Left ventricle myocardium superior (tissue), 1 donor: ENCODE measurements at regions not wholly inside any gene's neighbourhood (a gene's known extent, or its start where the extent isn't known, plus 50 kb on each side); places are given as distances from the start of the nearest gene placed in this dataset.

Experiments used
- ATAC-seq: fragments of 200-7000 bp; cut with Tn5 transposase; one replicate; pipeline ENCODE4 v1.9.1; 2020; ENCODE audit warnings: mild to moderate bottlenecking, moderate library complexity
- DNase-seq: peaks from one replicate; pipeline ENCODE4 v3.0.0-alpha.2; 2020
- intact Hi-C: fragments of 100-400 bp; cut with micrococcal nuclease; formaldehyde crosslinking; loops from one replicate; pipeline ENCODE4 v1.11.0; 2022
- donor health status: DM: no; HTN: yes; CAD: no; lungs with severe emphysema.

DNA sequence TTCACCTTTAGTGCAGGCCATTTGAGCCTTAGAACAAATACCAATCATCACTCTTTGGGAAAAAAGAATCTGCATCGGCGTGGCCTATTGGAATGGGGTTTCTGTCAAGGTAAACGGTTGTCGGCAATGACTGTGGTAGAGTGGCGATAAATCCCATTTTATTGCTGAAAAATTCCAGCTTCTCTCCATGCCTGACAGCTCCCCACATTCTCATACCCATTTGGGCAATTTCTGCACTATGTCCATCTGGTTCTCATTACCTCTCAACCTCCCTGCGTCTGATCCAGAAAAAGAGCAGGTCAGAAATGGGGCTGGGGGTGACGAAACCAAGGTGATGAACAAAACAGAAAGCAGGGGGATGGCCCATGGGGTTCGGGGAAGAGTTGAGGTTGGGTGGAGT lies 254.0 kb downstream of the MEIS1 start:
- no peak for ATAC-seq
- no peak for DNase-seq
- intact Hi-C loops, result no loop called here

DNA sequence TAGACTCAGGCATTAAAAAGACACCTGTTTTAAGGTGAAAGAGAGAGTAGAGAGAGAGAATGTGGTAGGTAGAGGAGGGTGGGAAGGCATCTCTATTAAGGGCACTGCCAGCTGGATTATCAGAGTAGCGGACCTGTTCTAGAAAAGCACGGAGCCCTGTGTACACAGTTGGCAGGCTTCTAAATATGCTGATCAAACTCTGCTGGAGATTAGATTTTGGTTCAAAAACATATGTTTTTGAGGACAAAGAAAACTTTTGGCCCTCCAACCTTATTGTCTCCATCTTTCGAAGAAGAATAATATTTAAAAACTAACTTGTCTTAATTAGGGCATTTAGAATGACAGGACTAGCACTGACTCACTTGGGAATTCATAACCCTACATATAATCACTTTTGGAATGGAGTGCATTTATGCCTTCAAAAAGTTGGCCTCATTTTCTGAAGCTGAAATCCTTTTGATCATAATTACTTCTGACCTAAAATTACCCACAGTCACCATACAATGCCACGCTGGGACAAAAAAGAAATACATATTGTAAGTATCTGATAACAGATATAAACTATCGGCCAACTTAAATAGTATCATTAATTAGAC lies 254.6 kb downstream of the MEIS1 start:
- ATAC-seq (no peak), DNase-seq (no peak)
- intact Hi-C loops, result no loop called here

DNA sequence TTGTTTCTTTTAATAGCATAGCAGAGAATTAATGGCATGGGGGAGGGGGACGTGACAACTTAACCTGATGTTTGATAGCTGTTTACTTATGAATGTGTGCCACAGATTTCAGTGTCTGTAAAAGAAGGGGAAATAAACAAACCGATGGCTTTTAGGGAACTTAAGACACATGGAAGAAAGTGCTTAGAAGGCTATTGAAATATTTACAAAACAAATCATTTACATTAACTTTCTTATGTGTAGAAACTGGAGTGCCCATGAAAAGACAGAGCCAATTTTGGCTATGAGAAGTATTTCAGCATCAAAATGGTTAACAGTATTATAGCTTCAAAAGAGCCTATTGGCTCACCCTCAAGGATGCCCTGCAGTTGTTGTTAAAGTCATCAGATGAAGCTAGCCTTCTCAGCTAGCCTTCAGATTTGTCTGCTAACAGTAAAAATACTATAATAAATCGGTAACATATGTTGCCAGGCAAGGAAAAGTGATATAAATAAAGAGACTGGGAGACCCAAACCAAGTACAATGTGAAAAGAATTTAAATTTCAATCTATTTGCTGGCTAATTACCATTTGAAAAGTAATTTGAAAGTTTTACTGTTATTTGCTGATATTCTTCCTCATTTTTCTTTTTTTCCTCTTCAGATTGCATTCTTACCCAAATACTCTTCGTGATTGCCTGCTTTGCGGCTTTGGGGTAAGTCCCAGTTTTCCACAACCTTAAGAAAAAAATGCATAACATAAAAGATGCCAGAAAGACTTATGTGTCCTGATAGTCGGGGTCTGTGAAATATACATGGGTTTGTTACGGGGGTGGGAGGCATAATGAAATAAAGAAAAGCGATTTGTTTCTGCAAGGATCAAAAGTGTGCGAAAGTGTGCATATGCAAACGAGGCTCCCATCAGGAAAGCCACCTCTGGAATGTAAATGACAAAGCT lies 256.4 kb downstream of the MEIS1 start:
- intact Hi-C loops, result no loop called here
- DNase-seq (no peak), ATAC-seq (no peak)

DNA sequence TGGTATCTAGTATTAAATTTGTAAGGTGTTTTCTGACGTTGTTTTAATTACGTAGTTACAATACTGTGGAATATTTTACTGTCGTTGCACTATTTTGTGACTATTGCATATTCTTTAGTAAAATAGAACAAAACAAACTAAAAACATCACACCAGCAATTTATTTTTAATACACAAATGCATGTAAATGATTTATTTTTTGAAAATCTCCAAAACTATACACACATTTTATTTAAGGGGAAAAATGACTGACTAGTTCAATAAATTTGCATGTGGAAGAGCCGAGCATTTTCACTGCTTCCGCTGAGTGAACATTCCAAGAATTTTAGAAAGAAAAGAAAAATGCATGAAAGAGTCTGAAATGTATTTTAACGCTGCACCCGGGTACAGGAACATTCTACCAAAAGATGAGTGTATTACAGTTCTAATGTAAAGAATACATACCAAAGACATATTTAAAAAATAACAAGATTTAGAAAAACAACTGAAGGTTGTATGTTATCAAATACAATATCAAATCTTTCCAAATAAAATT lies 257.7 kb downstream of the MEIS1 start:
- intact Hi-C loops, result no loop called here
- ATAC-seq, result no peak
- no peak for DNase-seq

DNA sequence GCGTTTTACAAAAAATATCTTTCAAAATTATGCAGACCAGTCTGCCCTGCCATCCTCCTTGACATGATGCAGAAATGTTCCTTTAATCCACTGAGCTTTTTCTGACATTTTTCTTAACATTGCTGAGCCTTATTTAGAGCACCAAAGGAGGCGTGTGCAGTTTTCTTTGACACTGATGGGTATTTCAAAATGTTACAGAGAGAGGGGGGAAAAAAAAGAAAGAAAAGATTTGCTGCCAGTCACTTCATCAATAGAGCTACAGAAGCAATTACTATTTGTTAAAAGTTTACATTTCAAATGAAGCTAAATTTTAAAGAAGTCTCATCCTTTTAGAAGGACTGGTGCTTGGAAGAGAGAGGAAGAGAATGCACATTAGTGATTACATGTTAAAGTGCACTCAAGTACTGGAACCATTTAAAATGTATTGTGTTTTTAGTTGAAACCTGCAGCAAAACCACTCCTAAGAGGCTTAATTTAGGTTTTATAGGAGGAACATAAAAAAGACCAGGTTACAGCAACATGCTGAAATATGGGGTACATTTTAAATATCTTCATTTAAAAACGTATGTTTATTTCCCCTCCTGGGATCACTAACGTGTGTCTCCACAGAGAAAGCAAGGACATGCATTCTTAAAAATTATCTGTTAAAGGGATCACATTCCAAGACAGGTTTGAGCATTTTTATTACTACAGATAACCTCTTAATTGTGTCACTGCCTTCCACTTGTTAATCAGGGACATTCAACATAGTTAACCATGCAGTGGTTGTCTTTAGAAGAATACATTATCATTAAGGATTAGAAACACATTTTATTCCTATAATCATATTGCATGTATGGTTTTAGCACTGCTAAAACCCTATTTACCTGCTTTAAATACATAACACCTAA lies 258.4 kb downstream of the MEIS1 start:
- ATAC-seq, result no peak
- intact Hi-C loops, result no loop called here
- no peak for DNase-seq

DNA sequence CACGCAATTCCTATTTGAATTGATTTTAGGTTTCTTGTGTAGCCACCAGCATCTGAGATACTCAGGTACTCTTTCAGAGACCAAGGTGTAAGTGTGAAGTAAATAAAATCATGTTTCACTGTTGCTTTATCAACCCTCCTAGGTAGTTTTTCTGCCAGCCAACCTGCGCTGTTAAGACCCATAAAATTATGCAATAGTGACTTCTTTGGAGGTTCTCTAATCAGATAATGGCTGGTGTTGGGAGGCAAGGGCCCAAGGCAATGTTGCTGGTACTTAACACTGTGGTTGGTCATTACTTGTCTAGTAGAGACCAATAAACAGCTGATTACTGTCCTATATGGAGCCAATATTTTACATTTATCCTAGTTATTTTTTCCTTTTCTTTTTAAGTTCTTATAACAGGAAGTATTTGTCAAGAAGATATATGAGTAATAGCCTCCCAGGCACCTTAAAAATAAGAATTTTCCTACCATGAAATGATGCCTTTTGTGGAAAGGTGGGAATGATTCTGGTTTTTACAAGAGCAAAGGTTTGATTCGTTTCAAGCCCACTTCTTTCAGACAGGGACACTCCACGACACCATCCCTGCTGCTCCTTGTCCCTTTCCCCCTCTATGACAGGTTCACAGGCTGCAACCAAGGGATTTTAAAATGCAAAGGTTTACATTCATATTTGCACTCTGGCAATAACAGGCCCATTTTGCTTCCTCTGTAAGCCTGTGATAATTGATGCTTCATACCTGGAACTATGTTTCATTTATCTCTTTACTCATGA lies 259.3 kb downstream of the MEIS1 start:
- intact Hi-C loops, result no loop called here
- DNase-seq (no peak), ATAC-seq (no peak)

DNA sequence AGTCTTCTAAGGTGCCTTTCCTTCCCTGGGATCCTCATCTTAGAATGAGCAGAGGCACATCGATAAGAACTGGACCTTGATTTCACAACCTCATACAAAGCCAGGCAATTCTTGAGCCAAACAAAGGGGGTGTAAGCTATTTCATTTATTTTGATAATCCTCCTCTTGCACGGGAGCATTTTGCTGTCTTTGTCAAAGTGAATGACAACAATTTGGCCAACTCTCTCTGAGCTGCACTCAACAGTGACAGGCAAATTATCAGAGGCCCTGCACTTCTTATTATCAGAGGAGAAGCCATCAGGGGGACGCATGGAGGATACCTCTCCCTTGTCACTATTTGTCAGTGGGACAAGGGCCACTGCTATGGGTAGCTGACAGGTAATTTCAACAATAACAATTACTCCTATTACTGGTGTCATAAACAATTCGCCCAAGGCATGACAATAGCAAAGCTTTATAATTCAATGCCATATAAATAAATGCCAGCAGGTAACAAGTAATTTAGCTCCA lies 260.4 kb downstream of the MEIS1 start:
- ATAC-seq, result no peak
- DNase-seq, result no peak
- intact Hi-C loops, result no loop called here

DNA sequence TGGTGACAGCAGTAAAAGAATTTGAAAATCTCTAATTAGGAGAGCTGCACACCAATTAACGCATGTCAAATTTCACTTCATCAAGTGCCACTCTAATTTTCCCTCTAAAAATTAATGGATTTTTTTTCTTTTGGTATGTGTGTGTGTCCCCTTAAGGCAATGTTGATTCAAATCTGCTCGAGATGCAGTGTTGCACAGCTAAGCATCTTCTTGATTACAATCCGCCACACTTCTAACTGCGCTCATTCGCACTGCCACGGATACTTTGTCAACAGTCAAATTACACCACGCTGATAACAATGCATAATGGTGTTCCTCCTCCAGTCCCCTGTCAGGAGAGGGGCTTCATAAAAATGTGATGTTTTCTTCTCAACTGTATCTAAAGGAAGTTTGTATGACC lies 261.4 kb downstream of the MEIS1 start:
- no peak for ATAC-seq
- DNase-seq, result no peak
- intact Hi-C loops, result no loop called here

DNA sequence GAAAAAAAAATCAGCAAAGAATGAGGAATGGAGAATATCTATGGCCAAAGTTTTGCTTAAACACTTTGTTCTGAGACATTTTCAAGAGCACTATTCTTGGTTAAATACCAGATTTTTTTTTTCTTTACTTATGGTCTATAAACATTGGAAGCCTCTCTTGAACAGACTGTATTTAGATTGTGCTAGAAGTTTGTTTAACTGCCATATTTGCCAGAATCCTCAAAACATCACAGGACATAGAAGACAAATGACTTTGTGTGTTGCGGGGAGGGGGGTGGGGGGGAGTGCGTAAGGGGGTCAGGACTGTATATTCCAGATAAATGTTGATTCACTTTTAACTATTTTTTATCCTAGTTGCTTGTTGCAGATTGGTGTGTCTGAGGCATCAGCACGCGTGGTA lies 262.0 kb downstream of the MEIS1 start:
- ATAC-seq (no peak), DNase-seq (no peak)
- intact Hi-C loops, result no loop called here

DNA sequence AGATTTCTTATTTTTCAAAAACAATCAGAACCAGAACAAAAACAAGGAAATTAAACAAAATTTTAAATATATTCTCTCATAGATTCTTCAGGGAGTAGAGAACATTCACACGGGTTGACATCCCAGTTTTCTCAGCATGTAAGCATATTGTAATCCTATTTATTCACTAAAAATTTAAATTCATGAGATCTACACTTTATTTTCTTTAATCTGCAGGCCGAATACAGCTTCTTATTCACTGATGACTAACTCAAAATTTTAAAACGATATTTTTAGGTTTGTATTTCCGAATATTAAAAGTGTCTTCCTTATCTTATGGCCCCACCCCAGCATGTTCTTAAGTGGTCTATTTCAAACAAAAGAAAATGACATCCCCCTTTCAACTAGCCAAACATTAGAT lies 262.4 kb downstream of the MEIS1 start:
- no peak for DNase-seq
- intact Hi-C loops, result no loop called here
- ATAC-seq, result no peak

DNA sequence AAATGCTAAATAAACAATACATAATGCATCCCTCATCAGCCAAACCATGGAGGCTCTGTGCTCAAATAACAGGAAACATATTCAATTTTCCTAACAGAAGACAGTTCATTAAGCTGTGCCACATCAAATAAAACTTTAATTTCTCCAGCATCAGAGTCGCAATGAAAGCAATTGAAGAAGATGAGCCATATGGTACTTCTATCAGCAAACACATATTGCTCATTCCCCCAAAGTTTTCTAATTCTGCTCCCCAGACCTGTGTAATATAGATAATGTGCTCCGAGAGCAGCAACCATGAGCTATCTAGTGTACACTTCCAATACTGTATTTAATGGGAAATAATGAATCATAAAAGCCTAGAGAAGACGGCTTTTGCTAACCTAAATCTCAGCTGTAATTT lies 263.2 kb downstream of the MEIS1 start:
- intact Hi-C loops, result no loop called here
- no peak for ATAC-seq
- no peak for DNase-seq

DNA sequence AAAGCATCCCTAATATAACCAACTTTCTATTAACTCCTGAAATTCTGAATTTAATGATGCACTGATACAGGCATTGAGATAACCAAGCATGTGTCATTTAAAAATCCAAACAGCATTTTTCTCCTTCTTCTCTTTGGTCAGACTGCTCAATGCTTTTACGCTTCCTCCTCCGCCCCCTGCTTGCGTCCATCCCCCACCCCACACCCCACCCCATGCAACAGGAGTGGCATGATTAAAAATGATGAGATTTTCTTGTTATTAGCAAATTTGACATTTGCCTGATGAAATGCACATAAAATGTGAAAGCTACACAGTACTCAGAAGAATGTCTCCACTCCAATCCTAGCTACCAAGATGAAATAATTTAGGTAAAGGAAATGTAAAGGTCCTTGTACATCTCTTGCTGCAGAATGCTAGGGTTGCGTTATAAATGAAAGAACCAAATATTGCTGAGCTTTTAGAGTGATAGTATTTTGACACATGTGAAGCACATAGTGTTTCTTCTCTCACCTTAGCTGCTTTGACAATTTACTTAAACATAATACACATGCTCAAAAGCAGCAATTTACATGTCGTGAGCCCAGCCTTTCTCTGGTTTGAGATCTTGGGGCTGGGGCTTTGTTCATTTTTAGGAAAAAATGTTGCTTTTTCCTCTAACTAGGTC lies 263.8 kb downstream of the MEIS1 start:
- intact Hi-C loops, result no loop called here
- no peak for ATAC-seq
- no peak for DNase-seq

DNA sequence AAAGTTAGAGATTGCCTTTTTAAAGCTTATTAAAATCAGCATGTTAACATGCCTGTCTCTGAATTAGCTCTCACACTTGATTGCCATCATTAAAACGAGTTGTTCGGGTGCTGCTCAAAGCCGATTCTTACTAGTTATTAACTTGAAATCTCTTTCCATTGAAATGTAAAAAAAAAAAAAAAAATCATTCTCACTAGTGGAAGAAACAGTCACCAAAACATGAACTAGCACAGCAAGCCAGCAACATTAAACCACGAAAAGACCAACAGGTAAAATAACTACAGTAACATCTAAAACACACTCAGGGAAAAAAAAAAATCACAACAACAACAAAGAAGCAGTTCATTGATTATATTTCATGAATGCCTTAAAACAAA lies 264.5 kb downstream of the MEIS1 start:
- DNase-seq, result no peak
- intact Hi-C loops, result no loop called here
- no peak for ATAC-seq

DNA sequence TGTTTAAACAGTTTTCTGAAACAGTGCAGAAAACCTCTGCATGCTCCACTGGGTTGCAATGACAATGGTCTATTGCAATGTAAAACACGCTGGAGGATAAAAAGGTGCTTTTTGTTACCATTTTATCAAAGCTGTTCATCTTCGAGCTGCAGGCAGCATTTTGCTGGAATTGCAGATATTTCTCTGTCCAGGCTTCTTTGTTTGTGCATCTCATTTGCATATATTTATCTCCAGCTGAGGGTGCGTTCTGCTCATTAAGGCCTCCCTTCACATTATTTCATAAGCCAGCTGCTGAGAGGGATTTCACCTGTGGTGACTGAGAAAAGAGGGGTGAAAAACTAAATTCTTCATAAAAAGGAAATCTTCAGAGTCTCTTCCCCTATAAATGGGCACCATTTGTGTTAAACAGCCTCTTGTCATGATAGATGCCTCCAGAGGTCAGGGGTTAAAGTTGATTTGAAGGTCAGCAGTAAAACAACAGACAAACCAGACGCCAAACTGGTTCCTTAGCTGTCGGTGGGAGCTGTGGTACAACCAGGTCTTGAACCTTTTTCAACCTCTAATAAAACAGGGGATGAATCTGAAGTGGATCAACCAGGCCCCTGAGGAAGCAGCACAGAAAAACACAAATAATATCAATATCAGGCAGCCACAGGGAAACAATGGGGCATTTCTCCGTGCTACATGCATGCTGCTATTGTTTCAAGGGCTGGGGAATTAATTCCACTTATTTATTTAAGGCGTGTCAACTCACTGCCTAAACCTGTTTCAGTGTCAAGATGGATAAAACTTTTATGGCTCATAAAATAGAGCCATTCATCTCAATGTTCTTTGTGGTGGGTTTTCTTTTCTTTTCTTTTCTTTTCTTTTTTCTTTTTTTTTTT lies 265.1 kb downstream of the MEIS1 start:
- intact Hi-C loops, result no loop called here
- ATAC-seq, result no peak
- DNase-seq, result no peak

DNA sequence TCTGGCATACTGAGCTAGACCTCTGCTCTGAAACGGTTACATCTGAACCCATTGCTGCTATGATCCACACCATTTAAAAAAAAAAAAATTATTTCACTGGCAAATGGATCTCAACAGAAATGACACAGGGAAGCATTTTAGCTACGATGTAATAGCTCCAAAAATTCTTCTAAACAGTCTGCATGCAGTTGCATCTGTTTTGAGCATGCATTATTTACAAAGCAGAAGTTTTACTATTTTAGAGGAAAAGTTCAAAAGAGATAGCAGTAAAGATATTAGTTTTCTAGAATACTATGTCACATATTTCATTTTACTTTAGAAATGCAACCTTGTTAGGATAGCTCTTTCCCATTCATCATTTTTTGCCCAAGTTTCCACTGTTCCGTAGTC lies 265.7 kb downstream of the MEIS1 start:
- ATAC-seq, result no peak
- intact Hi-C loops, result no loop called here
- DNase-seq, result no peak

DNA sequence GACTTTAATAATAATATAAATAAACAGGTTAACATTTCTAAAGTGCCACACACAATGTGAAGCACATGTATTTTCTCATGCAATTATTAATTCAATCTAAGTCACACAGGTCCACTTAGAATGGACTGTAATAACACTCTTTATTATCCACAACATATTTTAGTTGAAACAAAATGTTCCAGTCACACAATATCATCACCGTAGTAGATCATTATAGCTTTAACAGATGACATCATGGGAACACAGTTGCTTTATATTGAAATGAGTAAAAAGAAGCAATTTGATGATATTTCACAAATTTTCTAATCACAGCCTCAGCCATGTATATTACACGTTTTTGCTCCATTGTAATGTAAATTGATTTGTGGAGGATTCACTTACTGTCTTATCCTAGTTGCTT lies 266.3 kb downstream of the MEIS1 start:
- ATAC-seq (no peak), DNase-seq (no peak)
- intact Hi-C loops, result no loop called here

DNA sequence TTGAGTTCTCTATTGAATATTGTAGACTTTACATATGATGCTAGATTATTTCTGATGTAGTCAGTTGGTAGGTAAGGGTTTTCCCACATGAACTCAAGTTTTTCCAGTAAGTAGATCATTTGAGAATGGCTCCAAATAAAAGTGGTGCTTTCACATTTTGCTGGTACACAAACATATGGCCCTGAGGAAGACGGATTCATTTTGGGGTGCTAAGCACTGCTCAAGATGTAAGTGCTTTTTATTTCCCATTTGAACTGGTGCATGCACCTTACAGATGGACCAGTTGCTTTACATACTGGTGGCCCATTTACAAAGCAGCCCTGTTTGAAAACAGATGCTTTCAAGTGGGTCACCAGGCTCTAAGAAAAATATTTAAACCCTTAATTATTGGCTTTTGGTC lies 266.7 kb downstream of the MEIS1 start:
- ATAC-seq (no peak), DNase-seq (no peak)
- intact Hi-C loops, result no loop called here

DNA sequence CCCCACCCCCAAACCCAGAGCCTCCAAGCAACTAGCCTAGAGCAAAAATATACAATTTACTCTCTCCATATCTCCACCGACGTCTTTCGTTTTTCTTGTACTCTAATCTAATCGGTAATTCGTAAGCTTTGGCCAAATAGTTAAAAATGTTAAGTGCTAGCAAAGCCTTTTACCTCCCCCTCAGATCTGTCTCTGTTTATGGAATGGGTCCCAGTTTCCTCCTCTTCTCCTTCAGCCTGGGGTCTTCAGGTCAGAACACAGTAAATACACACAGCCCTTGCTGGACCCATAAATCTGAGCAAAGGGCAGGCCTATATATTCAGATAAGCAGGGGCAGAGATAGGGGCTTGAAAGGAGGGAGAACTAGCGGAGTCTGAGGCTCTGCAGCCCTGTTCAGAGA lies 267.4 kb downstream of the MEIS1 start:
- ATAC-seq (no peak), DNase-seq (no peak)
- intact Hi-C loops, result no loop called here
